ENCODE measurements at regions not wholly inside any gene's neighbourhood (a gene's known extent, or its start where the extent isn't known, plus 50 kb on each side); places are given as distances from the start of the nearest gene placed in this dataset.

- no TSS peak for BruUV-seq (replicated peaks)
- ChIA-PET RAD21 (ENCODE audit: low non-redundant PET in 1 of 2, low total read pairs in 2 of 2, uncharacterized antibody in 2 of 2, unreplicated experiment in 2 of 2) (interaction anchor here in 1 of 2 experiments (1.1 kb wide), 1 partner anchor 139 kb away, joined by 3 read pairs; the partner anchor contains the start of gene DKK1), CTCF (interaction anchor here (1.3 kb wide), 1 partner anchor 35 kb away, joined by 3 read pairs; no protein-coding TSS in a partner anchor), POLR2A (interaction anchor here (0.6 to 1.5 kb wide), 4 partner anchors 10 to 139 kb away, joined by 3 to 6 read pairs (median 4); partner anchors contain the start of gene DKK1)
- peak overlapping the region; percentile 24 for H3K4me2 ChIP-seq (ENCODE audit: low read length)
- H3K9me3 ChIP-seq (ENCODE audit: control insufficient read depth in 1 of 2, insufficient read depth in 1 of 2, low read depth in 1 of 2, low read length in 2 of 2): no peaks in the 10 kb centered on the region
- no peaks in the 10 kb centered on the region for H4K20me1 ChIP-seq (ENCODE audit: insufficient read depth)
- TF ChIP-seq MAX (IDR thresholded peaks at IDR 0.05): no peak
- peak; percentile 97 for TF ChIP-seq TCF7L2 (IDR thresholded peaks at IDR 0.05; ENCODE audit: borderline replicate concordance, extremely low read depth, insufficient read depth, insufficient read length)
- peak; percentile 13; the same call in 1 of the 2 replicates for TF ChIP-seq SP1 (IDR thresholded peaks at IDR 0.05; ENCODE audit: low read depth)
- intact Hi-C loops (cut with micrococcal nuclease): no loop called here
- H3K4me1 ChIP-seq (ENCODE audit: control insufficient read depth in 1 of 2, insufficient read depth in 2 of 2, low read length in 2 of 2): peaks cover 47 to 65% of the 10 kb centered on the region in 2 experiments
- H3K4me3 ChIP-seq (replicated peaks in 1 of 2; ENCODE audit: low read depth in 1 of 2, low read length in 2 of 2): no peak overlapping the region
- no peaks in the 10 kb centered on the region for H3K9me2 ChIP-seq (ENCODE audit: insufficient read depth)
- no peak for DNase-seq (ENCODE audit: low read depth, low spot score)
- no peak for ATAC-seq
- H3K36me3 ChIP-seq (ENCODE audit: control insufficient read depth in 1 of 2, insufficient read depth in 2 of 2, low read length in 2 of 2): no peaks in the 10 kb centered on the region
- H2AFZ ChIP-seq (ENCODE audit: low read depth, low read length, poor library complexity, severe bottlenecking): no peak overlapping the region
- no peaks in the 10 kb centered on the region for H3K27me3 ChIP-seq (ENCODE audit: insufficient read depth, low read length)
- peak overlapping the region; percentile 1; the same call in 1 of the 2 replicates for H3K9ac ChIP-seq (ENCODE audit: low read length)
- H3K27ac ChIP-seq (ENCODE audit: low read depth, low read length): peak overlapping the region; percentile 63
- no peaks in the 10 kb centered on the region for H3K79me2 ChIP-seq (ENCODE audit: insufficient read depth, low read length)
Observed at GRCh38 chr10:52452600-52453493, 138.8 kb downstream of the DKK1 start.

GRCh38 chr10:52453501-52453900, 139.4 kb downstream of the DKK1 start:
- H3K27me3 ChIP-seq (ENCODE audit: insufficient read depth, low read length): no peaks in the 10 kb centered on the region
- H3K9me2 ChIP-seq (ENCODE audit: insufficient read depth): no peaks in the 10 kb centered on the region
- BruUV-seq (replicated peaks): no TSS peak
- ATAC-seq (no peak), DNase-seq (ENCODE audit: low read depth, low spot score) (no peak)
- H3K36me3 ChIP-seq (ENCODE audit: control insufficient read depth in 1 of 2, insufficient read depth in 2 of 2, low read length in 2 of 2): no peaks in the 10 kb centered on the region
- intact Hi-C loops (cut with micrococcal nuclease): no loop called here
- peak overlapping the region; percentile 51; the same call in 1 of the 2 replicates for H3K4me2 ChIP-seq (ENCODE audit: low read length)
- peak overlapping the region; percentile 63; the same call in 1 of the 2 replicates for H3K27ac ChIP-seq (ENCODE audit: low read depth, low read length)
- no peak overlapping the region for H3K4me3 ChIP-seq (replicated peaks in 1 of 2; ENCODE audit: low read depth in 1 of 2, low read length in 2 of 2)
- CTCF ChIA-PET: no interaction called here
- H3K9me3 ChIP-seq (ENCODE audit: control insufficient read depth in 1 of 2, insufficient read depth in 1 of 2, low read depth in 1 of 2, low read length in 2 of 2): no peaks in the 10 kb centered on the region
- RAD21 ChIA-PET (ENCODE audit: low non-redundant PET in 1 of 2, low total read pairs in 2 of 2, uncharacterized antibody in 2 of 2, unreplicated experiment in 2 of 2): no interaction called here
- TF ChIP-seq FOSL1 (IDR thresholded peaks at IDR 0.05; ENCODE audit: low read depth): no peak
- no peak for TF ChIP-seq CBX3 (IDR thresholded peaks at IDR 0.05; ENCODE audit: low read depth)
- TF ChIP-seq CEBPB (IDR thresholded peaks at IDR 0.05; ENCODE audit: low read depth): no peak
- no peaks in the 10 kb centered on the region for H3K79me2 ChIP-seq (ENCODE audit: insufficient read depth, low read length)
- POLR2A ChIA-PET: interaction anchor here (1.0 to 1.5 kb wide), 3 partner anchors 10 to 135 kb away, joined by 3 to 6 read pairs (median 5); no protein-coding TSS in a partner anchor
- no peak overlapping the region for H2AFZ ChIP-seq (ENCODE audit: low read depth, low read length, poor library complexity, severe bottlenecking)
- H4K20me1 ChIP-seq (ENCODE audit: insufficient read depth): no peaks in the 10 kb centered on the region
- no peak overlapping the region for H3K9ac ChIP-seq (ENCODE audit: low read length)
- peaks cover 47 to 61% of the 10 kb centered on the region in 2 experiments for H3K4me1 ChIP-seq (ENCODE audit: control insufficient read depth in 1 of 2, insufficient read depth in 2 of 2, low read length in 2 of 2)

Measured in HCT116 (cell line).